Upper lobe of right lung (tissue), 1 donor: ENCODE measurements at regions not wholly inside any gene's neighbourhood (a gene's known extent, or its start where the extent isn't known, plus 50 kb on each side); places are given as distances from the start of the nearest gene placed in this dataset.

Source experiments
- ATAC-seq: fragments of 200-7000 bp; cut with Tn5 transposase; one replicate; pipeline ENCODE4 v1.9.1; 2020; ENCODE audit warnings: mild to moderate bottlenecking, moderate library complexity
- DNase-seq: peaks from one replicate; pipeline ENCODE4 v3.0.0-alpha.2; 2020
- H3K27ac ChIP-seq: fragments of 200-600 bp; one replicate; pipeline ENCODE4 v1.8.0; 2022
- H3K27me3 ChIP-seq: fragments of 200-600 bp; one replicate; pipeline ENCODE4 v1.8.0; 2022; ENCODE audit warnings: mild to moderate bottlenecking
- H3K36me3 ChIP-seq: fragments of 200-600 bp; one replicate; pipeline ENCODE4 v1.8.0; 2022
- H3K4me1 ChIP-seq: fragments of 200-600 bp; one replicate; pipeline ENCODE4 v1.8.0; 2022
- H3K4me3 ChIP-seq: fragments of 200-600 bp; one replicate; pipeline ENCODE4 v1.8.0; 2022; ENCODE audit warnings: mild to moderate bottlenecking
- H3K9me3 ChIP-seq: fragments of 200-600 bp; one replicate; pipeline ENCODE4 v1.8.0; 2022
- CTCF ChIP-seq: fragments of 200-600 bp; IDR thresholded peaks from one replicate; pipeline ENCODE4 v1.8.0; 2022; ENCODE audit warnings: antibody characterized with exemption
- intact Hi-C: fragments of 100-400 bp; cut with DNase I; formaldehyde crosslinking; loops from one replicate; pipeline ENCODE4 v1.11.0; 2022
- donor health status: DM: no; HTN: yes; CAD: no; lungs with severe emphysema.

DNA sequence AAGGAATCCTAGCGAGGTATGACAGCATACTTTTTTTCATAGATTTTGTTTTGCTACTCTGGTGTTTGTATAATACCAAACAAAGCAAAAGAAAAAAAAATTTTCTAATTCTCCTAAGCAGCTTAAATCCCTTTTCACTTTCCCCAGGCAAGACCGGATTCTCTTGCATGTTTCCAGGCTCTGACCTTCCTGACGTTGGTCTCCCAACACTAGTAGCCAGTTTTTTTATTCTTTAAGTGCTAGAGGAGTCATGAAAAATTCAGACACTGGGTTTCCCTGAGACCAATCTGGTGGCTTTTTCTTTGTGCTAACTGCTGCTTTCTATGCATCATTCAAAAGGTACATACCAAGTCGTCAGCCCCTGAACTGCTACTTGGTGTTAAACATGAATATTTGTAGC, 111.4 kb downstream of the ZNF326 start:
- Histone ChIP-seq H3K27me3 (peaks cover 4% of the 10 kb centered on the region), H3K4me1 (no peaks in the 10 kb centered on the region), H3K27ac (no peak overlapping the region), H3K4me3 (no peak overlapping the region), H3K9me3 (no peaks in the 10 kb centered on the region), H3K36me3 (no peaks in the 10 kb centered on the region)
- TF ChIP-seq CTCF = no peak
- intact Hi-C loops = no loop called here
- no peak for DNase-seq
- ATAC-seq = no peak

GRCh38 chr1:90104941-90105538, 110.1 kb downstream of the ZNF326 start:
- no peaks in the 10 kb centered on the region for H3K9me3 ChIP-seq
- H3K27ac ChIP-seq = no peak overlapping the region
- ATAC-seq (no peak), DNase-seq (no peak)
- peaks cover 4% of the 10 kb centered on the region for H3K27me3 ChIP-seq
- TF ChIP-seq CTCF = no peak
- H3K36me3 ChIP-seq = no peaks in the 10 kb centered on the region
- H3K4me1 ChIP-seq = no peaks in the 10 kb centered on the region
- H3K4me3 ChIP-seq = no peak overlapping the region
- intact Hi-C loops = no loop called here

- TF ChIP-seq CTCF = no peak
- Histone ChIP-seq H3K4me1 (no peaks in the 10 kb centered on the region), H3K9me3 (no peaks in the 10 kb centered on the region), H3K27ac (no peak overlapping the region), H3K27me3 (no peaks in the 10 kb centered on the region), H3K4me3 (no peak overlapping the region), H3K36me3 (no peaks in the 10 kb centered on the region)
- intact Hi-C loops = no loop called here
- DNase-seq (no peak), ATAC-seq (no peak)
Observed at GRCh38 chr1:90100566-90100965, 105.7 kb downstream of the ZNF326 start.

GRCh38 chr1:90092441-90092840, 97.5 kb downstream of the ZNF326 start:
- H3K27me3 ChIP-seq = no peaks in the 10 kb centered on the region
- H3K4me1 ChIP-seq = no peaks in the 10 kb centered on the region
- no peak overlapping the region for H3K27ac ChIP-seq
- TF ChIP-seq CTCF = no peak
- H3K36me3 ChIP-seq = no peaks in the 10 kb centered on the region
- H3K4me3 ChIP-seq = no peak overlapping the region
- peaks cover 3% of the 10 kb centered on the region for H3K9me3 ChIP-seq
- DNase-seq (no peak), ATAC-seq (no peak)
- intact Hi-C loops = no loop called here
